ENCODE measurements at regions not wholly inside any gene's neighbourhood (a gene's known extent, or its start where the extent isn't known, plus 50 kb on each side); places are given as distances from the start of the nearest gene placed in this dataset.

DNA sequence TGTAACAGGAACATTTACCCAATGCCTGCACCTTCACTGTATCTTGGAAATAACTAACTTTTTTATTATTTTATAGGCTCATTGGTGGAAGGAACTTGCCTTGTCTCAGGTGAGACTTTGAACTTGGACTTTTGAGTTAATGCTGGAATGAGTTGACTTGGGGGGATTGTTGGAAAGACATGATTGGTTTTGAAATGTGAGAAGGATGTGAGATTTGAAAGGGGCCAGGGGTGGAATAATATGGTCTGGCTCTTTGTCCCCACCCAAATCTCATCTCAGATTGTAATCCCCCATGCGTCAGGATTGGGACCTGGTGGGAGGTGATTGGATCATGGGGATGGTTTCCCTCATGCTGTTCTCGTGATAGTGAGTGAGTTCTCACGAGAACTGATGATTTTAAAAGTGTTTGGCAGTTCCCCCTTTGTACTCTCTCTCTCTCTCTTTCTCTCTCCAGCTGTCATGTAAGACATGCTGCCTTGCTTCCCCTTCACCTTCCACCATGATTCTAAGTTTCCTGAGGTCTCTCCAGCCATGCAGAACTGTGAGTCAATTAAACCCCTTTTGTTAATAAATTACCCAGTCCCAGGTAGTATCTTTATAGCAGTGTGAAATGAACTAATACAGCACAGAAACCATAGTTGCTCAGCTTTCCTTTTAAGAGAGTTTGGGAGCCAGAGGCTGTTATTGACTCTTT, 244.1 kb downstream of the BTG1 start:
- H3K36me3 ChIP-seq (ENCODE audit: insufficient read depth, low read length, poor library complexity, severe bottlenecking), result no peaks in the 10 kb centered on the region
- no peak for DNase-seq (ENCODE audit: low spot score)
- no peaks in the 10 kb centered on the region for H3K27me3 ChIP-seq (replicated peaks; ENCODE audit: insufficient read depth, low read depth, low read length, poor library complexity)
- H3K9me3 ChIP-seq (ENCODE audit: low read depth, low read length, poor library complexity, severe bottlenecking), result no peaks in the 10 kb centered on the region
- no peak for TF ChIP-seq EZH2 (IDR thresholded peaks at IDR 0.05; ENCODE audit: borderline replicate concordance, low read depth, low read length, poor library complexity, severe bottlenecking)
- TF ChIP-seq, protein P1, sequence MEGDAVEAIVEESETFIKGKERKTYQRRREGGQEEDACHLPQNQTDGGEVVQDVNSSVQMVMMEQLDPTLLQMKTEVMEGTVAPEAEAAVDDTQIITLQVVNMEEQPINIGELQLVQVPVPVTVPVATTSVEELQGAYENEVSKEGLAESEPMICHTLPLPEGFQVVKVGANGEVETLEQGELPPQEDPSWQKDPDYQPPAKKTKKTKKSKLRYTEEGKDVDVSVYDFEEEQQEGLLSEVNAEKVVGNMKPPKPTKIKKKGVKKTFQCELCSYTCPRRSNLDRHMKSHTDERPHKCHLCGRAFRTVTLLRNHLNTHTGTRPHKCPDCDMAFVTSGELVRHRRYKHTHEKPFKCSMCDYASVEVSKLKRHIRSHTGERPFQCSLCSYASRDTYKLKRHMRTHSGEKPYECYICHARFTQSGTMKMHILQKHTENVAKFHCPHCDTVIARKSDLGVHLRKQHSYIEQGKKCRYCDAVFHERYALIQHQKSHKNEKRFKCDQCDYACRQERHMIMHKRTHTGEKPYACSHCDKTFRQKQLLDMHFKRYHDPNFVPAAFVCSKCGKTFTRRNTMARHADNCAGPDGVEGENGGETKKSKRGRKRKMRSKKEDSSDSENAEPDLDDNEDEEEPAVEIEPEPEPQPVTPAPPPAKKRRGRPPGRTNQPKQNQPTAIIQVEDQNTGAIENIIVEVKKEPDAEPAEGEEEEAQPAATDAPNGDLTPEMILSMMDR (conservative IDR thresholded peaks at IDR 0.05; ENCODE audit: low read depth, low read length), result no peak
- H3K4me3 ChIP-seq (ENCODE audit: low read depth, low read length, poor library complexity, severe bottlenecking), result no peak overlapping the region
- CTCF ChIA-PET, result no interaction called here
- BruUV-seq (replicated peaks), result no TSS peak
- POLR2A ChIA-PET (ENCODE audit: low non-redundant PET), result no interaction called here
- H3K4me1 ChIP-seq (ENCODE audit: insufficient read depth, low read length, poor library complexity, severe bottlenecking), result no peaks in the 10 kb centered on the region
- intact Hi-C loops (cut with micrococcal nuclease; ENCODE audit: unreplicated experiment), result no loop called here
- H3K27ac ChIP-seq (ENCODE audit: low read depth, low read length, poor library complexity, severe bottlenecking), result no peak overlapping the region

DNA sequence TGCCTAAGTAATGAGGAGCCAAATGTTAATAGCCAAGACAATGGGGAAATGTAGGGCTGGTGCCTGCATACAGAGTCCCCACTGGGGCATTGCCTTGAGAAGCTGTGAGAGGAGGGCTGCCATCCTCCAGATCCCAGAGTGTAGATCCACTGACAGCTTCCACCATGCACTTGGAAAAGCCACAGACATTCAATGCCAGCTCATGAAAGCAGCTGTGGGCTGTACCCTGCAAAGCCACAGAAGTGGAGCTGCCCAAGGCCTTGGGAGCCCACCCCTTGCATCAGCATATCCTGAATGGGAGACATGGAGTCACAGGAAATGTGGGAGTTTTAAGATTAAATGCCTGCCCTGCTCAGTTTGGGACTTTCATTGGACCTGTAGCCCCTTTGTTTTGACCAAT, 244.7 kb downstream of the BTG1 start:
- POLR2A ChIA-PET (ENCODE audit: low non-redundant PET), result no interaction called here
- Histone ChIP-seq H3K9me3 (ENCODE audit: low read depth, low read length, poor library complexity, severe bottlenecking) (no peaks in the 10 kb centered on the region), H3K4me1 (ENCODE audit: insufficient read depth, low read length, poor library complexity, severe bottlenecking) (no peaks in the 10 kb centered on the region), H3K27me3 (replicated peaks; ENCODE audit: insufficient read depth, low read depth, low read length, poor library complexity) (no peaks in the 10 kb centered on the region), H3K27ac (ENCODE audit: low read depth, low read length, poor library complexity, severe bottlenecking) (no peak overlapping the region), H3K4me3 (ENCODE audit: low read depth, low read length, poor library complexity, severe bottlenecking) (no peak overlapping the region), H3K36me3 (ENCODE audit: insufficient read depth, low read length, poor library complexity, severe bottlenecking) (no peaks in the 10 kb centered on the region)
- DNase-seq (ENCODE audit: low spot score), result no peak
- intact Hi-C loops (cut with micrococcal nuclease; ENCODE audit: unreplicated experiment), result no loop called here
- CTCF ChIA-PET, result no interaction called here
- TF ChIP-seq, protein P1 (conservative IDR thresholded peaks at IDR 0.05; ENCODE audit: low read depth, low read length), result no peak
- TF ChIP-seq EZH2 (IDR thresholded peaks at IDR 0.05; ENCODE audit: borderline replicate concordance, low read depth, low read length, poor library complexity, severe bottlenecking), result no peak
- no TSS peak for BruUV-seq (replicated peaks)

DNA sequence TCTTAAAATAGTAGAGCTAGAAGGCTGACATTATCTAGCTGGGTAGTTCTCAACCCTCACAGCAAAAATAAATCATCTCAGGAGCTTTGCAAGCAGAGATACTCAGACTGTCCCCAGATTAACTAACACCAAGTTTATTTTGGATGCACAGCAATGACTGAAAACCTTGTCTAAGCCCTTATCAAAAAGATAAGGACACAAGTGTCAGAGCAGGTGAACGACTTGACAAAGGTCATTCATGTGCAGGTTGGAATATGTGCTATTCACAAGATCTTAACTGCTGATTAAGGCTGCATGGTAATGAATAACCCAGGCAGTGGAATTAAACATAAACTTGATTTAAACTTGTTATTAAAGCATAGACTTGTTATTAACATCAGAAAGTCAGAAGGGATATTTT, 246.6 kb downstream of the BTG1 start:
- CTCF ChIA-PET, result no interaction called here
- BruUV-seq (replicated peaks), result no TSS peak
- intact Hi-C loops (cut with micrococcal nuclease; ENCODE audit: unreplicated experiment), result no loop called here
- no peak for DNase-seq (ENCODE audit: low spot score)
- no peaks in the 10 kb centered on the region for H3K36me3 ChIP-seq (ENCODE audit: insufficient read depth, low read length, poor library complexity, severe bottlenecking)
- no peaks in the 10 kb centered on the region for H3K27me3 ChIP-seq (replicated peaks; ENCODE audit: insufficient read depth, low read depth, low read length, poor library complexity)
- no peaks in the 10 kb centered on the region for H3K9me3 ChIP-seq (ENCODE audit: low read depth, low read length, poor library complexity, severe bottlenecking)
- POLR2A ChIA-PET (ENCODE audit: low non-redundant PET), result no interaction called here
- H3K4me3 ChIP-seq (ENCODE audit: low read depth, low read length, poor library complexity, severe bottlenecking), result no peak overlapping the region
- TF ChIP-seq, protein P1 (conservative IDR thresholded peaks at IDR 0.05; ENCODE audit: low read depth, low read length), result no peak
- TF ChIP-seq EZH2 (IDR thresholded peaks at IDR 0.05; ENCODE audit: borderline replicate concordance, low read depth, low read length, poor library complexity, severe bottlenecking), result no peak
- no peak overlapping the region for H3K27ac ChIP-seq (ENCODE audit: low read depth, low read length, poor library complexity, severe bottlenecking)
- H3K4me1 ChIP-seq (ENCODE audit: insufficient read depth, low read length, poor library complexity, severe bottlenecking), result no peaks in the 10 kb centered on the region

Measured in A673 (cell line).